ENCODE measurements at regions not wholly inside any gene's neighbourhood (a gene's known extent, or its start where the extent isn't known, plus 50 kb on each side); places are given as distances from the start of the nearest gene placed in this dataset.

- no peak for TF ChIP-seq REST (IDR thresholded peaks at IDR 0.05; ENCODE audit: insufficient replicate concordance, low read depth)
- TF ChIP-seq SPI1 (IDR thresholded peaks at IDR 0.05; ENCODE audit: borderline replicate concordance, low read depth): no peak
- TF ChIP-seq CTCF (IDR thresholded peaks at IDR 0.05; ENCODE audit: insufficient read depth, low read length): no peak
These were observed 501.8 kb downstream of the BCL11B start for GRCh38 chr14:98770151-98770550.
